ENCODE measurements at regions not wholly inside any gene's neighbourhood (a gene's known extent, or its start where the extent isn't known, plus 50 kb on each side); places are given as distances from the start of the nearest gene placed in this dataset.

DNA sequence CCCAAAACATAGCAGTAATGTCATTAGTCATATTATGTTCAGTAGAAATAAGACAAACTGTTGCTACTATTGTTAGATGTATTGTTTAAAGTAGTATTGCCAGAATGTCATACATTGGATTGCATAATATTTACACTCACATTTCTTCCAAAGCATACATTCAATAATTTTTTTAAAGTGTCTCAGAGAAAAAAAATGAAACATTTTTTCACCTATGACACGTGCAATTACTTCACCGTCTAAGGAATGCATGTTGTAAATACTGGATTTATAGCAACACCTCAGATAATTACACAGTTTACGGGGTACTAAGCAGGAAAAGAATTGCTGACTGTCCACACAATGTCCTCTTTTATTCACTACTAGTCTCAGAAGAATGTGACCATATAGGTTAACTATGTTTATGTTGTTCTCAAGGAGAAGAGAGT lies 162.1 kb downstream of the PCDH18 start:
- TF ChIP-seq, protein P1, sequence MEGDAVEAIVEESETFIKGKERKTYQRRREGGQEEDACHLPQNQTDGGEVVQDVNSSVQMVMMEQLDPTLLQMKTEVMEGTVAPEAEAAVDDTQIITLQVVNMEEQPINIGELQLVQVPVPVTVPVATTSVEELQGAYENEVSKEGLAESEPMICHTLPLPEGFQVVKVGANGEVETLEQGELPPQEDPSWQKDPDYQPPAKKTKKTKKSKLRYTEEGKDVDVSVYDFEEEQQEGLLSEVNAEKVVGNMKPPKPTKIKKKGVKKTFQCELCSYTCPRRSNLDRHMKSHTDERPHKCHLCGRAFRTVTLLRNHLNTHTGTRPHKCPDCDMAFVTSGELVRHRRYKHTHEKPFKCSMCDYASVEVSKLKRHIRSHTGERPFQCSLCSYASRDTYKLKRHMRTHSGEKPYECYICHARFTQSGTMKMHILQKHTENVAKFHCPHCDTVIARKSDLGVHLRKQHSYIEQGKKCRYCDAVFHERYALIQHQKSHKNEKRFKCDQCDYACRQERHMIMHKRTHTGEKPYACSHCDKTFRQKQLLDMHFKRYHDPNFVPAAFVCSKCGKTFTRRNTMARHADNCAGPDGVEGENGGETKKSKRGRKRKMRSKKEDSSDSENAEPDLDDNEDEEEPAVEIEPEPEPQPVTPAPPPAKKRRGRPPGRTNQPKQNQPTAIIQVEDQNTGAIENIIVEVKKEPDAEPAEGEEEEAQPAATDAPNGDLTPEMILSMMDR (IDR thresholded peaks at IDR 0.05), result no peak
- TF ChIP-seq ZFX (IDR thresholded peaks at IDR 0.05; ENCODE audit: borderline replicate concordance), result no peak
